Hepatocyte (in vitro differentiated cells): ENCODE measurements at regions not wholly inside any gene's neighbourhood (a gene's known extent, or its start where the extent isn't known, plus 50 kb on each side); places are given as distances from the start of the nearest gene placed in this dataset.

ENCODE experiments used
- EZH2 ChIP-seq: fragments of 200-600 bp; sonication (generic); IDR thresholded peaks from 2 replicates; pipeline ENCODE4 v1.6.1; 2016; ENCODE audit warnings: antibody characterized with exemption, mild to moderate bottlenecking, borderline replicate concordance
- EZH2phosphoT487 ChIP-seq: fragments of 200-600 bp; sonication (generic); IDR thresholded peaks from one replicate; pipeline ENCODE4 v1.6.1; 2018; ENCODE audit warnings: antibody characterized with exemption, mild to moderate bottlenecking, low read depth, moderate library complexity; ENCODE audit not compliant: unreplicated experiment, severe bottlenecking
- TF ChIP-seq, protein P1 (sequence below): fragments of 200-600 bp; sonication (generic); IDR thresholded peaks from 2 replicates; pipeline ENCODE4 v1.5.1; 2016; ENCODE audit warnings: antibody characterized with exemption, mild to moderate bottlenecking; ENCODE audit not compliant: poor library complexity

DNA sequence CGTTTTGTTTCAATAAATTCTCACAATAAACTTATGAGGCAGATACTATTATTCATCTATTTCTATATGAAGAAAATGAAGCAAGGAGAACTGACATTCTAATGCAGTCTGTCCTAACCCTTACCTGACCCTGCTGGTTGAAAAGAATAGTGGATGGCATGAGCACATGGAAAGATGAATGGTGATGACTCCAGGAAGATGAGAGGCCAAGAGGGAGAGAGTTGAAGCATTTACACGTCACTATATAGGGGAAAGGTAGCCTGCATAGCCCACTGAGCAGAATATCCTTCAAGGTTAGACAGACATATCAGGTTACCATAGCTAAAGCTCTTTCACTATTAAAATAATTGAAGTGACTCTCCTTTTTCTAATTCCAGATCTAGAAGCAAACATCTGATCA, 163.9 kb upstream of the CDK1 start:
- no peak for TF ChIP-seq EZH2
- TF ChIP-seq, protein P1, sequence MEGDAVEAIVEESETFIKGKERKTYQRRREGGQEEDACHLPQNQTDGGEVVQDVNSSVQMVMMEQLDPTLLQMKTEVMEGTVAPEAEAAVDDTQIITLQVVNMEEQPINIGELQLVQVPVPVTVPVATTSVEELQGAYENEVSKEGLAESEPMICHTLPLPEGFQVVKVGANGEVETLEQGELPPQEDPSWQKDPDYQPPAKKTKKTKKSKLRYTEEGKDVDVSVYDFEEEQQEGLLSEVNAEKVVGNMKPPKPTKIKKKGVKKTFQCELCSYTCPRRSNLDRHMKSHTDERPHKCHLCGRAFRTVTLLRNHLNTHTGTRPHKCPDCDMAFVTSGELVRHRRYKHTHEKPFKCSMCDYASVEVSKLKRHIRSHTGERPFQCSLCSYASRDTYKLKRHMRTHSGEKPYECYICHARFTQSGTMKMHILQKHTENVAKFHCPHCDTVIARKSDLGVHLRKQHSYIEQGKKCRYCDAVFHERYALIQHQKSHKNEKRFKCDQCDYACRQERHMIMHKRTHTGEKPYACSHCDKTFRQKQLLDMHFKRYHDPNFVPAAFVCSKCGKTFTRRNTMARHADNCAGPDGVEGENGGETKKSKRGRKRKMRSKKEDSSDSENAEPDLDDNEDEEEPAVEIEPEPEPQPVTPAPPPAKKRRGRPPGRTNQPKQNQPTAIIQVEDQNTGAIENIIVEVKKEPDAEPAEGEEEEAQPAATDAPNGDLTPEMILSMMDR = no peak
- TF ChIP-seq EZH2phosphoT487 = no peak
